ENCODE measurements at regions not wholly inside any gene's neighbourhood (a gene's known extent, or its start where the extent isn't known, plus 50 kb on each side); places are given as distances from the start of the nearest gene placed in this dataset.

GRCh38 chrX:20857746-20858145 is 516.5 kb upstream of the CNKSR2 start:
- no peak for DNase-seq

DNA sequence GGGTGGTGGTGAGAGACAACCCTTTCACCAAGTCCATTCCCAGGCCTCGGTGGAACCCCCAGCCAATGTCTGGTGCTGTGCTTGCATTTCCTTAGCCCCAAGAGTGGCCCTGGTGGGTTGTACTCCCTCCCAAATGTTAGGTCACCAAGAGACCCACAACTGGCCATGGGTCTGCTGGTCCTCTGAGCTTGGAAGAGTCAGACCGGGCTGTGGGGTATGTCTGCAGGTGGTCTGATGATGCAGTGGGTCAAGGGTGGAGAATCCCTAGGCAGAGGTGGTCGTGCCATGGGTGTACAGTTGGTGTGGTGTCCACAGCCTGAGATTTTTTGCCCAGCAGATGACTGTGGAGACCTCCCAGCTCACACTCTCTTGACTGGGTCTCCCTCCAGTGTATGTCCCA is 535.7 kb upstream of the CNKSR2 start:
- no peak for DNase-seq

GRCh38 chrX:20829665-20830491 is 544.3 kb upstream of the CNKSR2 start:
- DNase-seq, result no peak

- no peak for DNase-seq
Measured at GRCh38 chrX:20825984-20826383, 548.2 kb upstream of the CNKSR2 start.

DNA sequence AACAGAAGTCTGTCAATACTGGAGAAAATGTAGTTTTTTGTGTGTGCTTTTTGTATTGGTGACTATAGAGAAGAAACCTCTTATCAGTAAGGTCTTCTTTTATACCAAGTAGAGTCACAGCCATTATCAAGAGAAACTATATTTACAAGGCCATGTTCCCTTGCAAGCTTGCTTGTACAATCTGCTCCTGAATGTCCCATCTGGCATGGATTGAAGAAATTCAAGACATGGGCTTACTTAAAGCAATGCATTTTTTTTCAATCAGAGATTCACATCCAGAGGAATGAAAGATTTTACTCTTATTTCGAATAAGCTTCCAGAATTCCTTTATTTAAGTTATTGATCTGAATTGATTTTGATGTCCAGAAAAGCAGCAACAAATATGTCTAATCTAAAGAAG is 537.3 kb upstream of the RPS6KA3 start:
- no peak for DNase-seq

- DNase-seq, result no peak
Measured at GRCh38 chrX:20802036-20802435, 535.3 kb upstream of the RPS6KA3 start.

GRCh38 chrX:20796450-20796849 is 529.7 kb upstream of the RPS6KA3 start:
- DNase-seq, result no peak

GRCh38 chrX:20789103-20789502 is 522.4 kb upstream of the RPS6KA3 start:
- DNase-seq, result no peak

DNA sequence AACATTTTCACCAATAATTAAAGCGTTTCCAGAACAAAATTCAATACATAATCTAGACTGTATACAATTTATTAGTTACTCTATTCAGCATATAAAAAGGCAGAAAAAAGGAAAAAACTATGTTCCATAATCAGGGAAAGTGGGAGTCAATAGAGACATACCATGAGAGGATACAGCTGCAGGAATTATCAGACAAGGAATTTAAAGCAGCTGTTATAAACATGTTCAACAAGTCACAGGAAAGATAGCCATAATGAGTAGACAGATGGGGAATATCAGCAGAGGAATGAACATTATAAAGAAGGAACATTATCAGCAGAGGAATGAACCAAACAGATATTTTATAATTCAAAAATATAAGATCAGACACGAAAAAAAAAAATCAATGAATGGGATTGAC is 500.6 kb upstream of the RPS6KA3 start:
- no peak for DNase-seq

DNA sequence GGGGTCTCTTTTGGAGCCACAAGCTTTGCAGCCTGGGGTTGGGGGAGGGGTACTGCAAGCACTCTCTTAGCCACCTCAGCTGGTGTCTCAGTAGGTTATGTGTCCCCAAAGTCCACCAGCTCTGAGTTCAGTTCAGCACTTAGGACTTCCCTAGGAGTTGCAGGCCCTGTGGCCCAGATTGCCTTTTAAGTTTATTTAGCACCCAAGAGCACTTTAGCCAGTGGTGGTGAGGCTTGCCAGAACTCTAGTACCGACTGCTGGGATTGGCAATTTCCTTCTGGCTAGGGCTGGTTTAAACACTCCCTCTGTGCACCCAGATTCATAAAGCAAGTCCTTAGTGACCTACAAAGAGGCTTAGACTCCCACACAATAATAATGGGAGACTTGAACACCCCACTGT is 489.9 kb upstream of the RPS6KA3 start:
- DNase-seq, result no peak

GRCh38 chrX:20753076-20753475 is 486.4 kb upstream of the RPS6KA3 start:
- DNase-seq, result no peak

- no peak for DNase-seq
Measured at GRCh38 chrX:20746690-20747089, 480.0 kb upstream of the RPS6KA3 start.

- DNase-seq, result no peak
Measured at GRCh38 chrX:20743046-20743445, 476.3 kb upstream of the RPS6KA3 start.

DNA sequence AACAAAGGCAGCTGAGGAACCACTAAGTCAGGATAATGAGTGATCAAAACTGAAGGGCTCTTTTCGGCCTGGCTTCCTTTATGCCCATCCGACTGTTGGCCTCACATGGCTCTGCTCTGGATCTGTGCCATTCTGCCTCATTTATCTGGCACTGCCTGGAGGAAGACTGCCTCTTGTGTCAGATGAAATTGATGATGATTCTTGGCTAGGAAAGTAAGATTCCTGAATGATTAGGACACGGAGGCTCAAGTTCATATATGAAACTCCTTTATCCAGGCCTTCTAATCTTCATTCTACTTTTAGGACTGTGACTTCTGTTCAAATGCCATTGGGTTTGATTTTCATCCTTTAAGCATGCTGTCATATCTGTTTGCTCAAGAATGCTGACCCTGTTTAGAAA is 475.4 kb upstream of the RPS6KA3 start:
- DNase-seq, result no peak

GRCh38 chrX:20740443-20740842 is 473.7 kb upstream of the RPS6KA3 start:
- DNase-seq, result no peak

GRCh38 chrX:20739038-20739745 is 472.5 kb upstream of the RPS6KA3 start:
- DNase-seq, result no peak

DNA sequence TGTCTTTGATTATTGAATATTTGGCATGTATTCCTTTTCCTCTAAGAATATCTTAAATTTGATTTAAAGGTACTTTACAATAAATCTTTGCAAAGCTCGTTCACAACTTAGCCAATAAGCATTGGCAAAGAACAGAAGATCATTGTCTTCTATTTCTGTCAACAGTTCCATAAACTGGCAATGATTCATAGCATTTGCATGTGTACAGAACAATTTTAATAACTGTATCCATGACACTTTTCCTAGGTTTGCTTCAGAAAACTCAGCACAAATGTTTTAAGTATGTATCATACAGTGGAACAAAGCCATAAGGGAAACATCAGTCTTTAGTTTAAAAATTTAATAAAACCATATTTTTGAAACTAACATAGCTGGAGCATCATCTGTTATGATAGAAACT is 462.7 kb upstream of the RPS6KA3 start:
- no peak for DNase-seq

- no peak for DNase-seq
Measured at GRCh38 chrX:20727447-20727846, 460.7 kb upstream of the RPS6KA3 start.

DNA sequence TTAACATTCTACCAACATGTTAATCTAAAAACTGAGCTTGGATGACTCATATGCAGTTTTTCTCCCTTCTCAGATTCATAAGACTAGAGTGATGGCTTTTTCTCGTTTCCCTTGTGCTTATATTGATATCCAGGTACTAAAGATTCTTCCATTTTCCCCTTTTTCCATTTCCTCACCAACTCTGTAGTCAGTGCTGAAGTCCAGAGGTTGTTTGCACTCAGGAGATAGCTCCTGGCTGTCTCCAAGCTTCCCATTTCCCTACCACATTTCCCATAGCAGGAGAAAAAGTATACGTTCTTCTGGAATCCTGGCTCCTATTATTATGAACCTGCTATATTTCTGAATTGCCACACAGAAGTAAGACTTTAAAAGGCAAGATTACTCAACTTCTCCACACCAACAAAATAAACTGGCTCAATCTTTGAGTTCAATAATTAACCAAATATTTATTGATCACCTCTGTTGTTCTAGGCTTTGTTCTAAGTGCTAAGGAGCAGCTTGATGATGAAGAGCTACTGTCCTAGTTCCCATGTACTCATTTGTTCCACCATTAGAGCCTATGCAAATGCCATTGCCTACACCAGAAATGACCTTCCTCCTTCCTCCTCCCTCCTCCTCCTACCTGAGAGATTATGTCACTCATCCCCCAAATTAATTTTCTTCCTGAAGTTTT is 454.4 kb upstream of the RPS6KA3 start:
- DNase-seq, result no peak

DNA sequence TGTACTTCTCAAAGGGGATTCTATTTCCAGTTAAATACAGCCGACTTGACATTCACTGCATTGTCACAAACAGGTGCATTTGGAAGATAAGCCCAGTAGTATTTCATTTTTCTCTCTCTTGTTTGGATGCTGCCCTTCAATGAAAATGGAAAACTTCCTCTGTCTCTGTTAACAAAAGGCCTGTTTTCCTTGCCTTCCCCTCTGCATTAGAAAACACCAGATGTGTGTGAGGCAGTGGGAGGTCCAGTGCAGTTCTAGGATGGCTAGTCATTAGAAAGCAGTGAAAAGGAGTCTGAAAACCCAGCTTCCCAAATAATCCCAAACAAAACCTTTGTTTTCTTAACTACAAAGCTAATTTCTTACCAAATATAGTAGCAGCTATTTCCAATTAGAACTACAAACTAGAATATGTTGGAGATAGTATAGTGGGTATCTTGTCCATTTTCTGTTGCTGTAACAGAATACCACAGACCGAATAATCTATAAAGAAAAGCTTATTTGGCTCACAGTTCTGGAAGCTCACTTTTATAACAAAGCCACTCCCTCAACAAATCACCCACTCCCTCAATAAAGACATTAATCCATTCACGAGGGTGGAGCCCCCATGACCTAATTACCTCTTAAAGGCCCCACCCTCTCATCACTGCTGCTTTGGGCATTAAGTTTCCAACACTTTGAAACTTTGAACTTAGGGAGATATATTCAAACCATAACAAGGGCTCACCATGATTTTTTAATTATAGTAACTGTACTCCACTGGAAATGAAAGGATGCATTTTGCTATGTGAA is 452.1 kb upstream of the RPS6KA3 start:
- DNase-seq, result no peak

DNA sequence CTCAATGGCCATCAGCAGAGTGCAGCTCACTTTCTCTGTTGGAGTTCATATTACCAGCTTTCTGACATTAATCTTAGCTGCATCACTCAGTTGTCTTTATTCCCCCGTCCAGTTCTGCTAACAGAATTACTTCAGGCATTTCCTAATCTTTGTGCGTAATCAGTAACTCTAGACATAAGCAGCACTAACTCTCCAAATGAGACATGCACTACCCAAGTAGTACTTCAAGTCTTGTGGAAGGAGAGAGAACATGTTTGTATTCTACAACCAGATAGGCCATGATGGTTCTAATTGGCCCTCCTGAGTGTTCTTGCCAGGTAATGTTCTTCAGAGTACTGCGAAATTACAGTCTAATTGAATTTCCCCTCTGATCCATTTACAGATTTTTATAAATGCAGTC is 448.5 kb upstream of the RPS6KA3 start:
- no peak for DNase-seq

- DNase-seq, result no peak
Measured at GRCh38 chrX:20712811-20713210, 446.1 kb upstream of the RPS6KA3 start.

- no peak for DNase-seq
Measured at GRCh38 chrX:20711366-20711765, 444.7 kb upstream of the RPS6KA3 start.

All from stimulated activated CD4-positive, alpha-beta T cell treated with anti-CD3 and anti-CD28 coated beads, Interleukin-15, amount 100 ng/mL, for 24 hours (primary cell).